HK-2 (cell line): ENCODE measurements at regions not wholly inside any gene's neighbourhood (a gene's known extent, or its start where the extent isn't known, plus 50 kb on each side); places are given as distances from the start of the nearest gene placed in this dataset.

Experiments used
- DNase-seq: peaks from one replicate; pipeline ENCODE4 v3.0.0-alpha.2; 2018; ENCODE audit not compliant: unreplicated experiment

- no peak for DNase-seq
These were observed 116.0 kb upstream of the DIO3 start for GRCh38 chr14:101445278-101445677.

- no peak for DNase-seq
These were observed 114.8 kb upstream of the DIO3 start for GRCh38 chr14:101446387-101446969.

GRCh38 chr14:101449114-101449513 lies 112.2 kb upstream of the DIO3 start:
- DNase-seq = no peak

- no peak for DNase-seq
These were observed 110.1 kb upstream of the DIO3 start for GRCh38 chr14:101451166-101451565.

DNA sequence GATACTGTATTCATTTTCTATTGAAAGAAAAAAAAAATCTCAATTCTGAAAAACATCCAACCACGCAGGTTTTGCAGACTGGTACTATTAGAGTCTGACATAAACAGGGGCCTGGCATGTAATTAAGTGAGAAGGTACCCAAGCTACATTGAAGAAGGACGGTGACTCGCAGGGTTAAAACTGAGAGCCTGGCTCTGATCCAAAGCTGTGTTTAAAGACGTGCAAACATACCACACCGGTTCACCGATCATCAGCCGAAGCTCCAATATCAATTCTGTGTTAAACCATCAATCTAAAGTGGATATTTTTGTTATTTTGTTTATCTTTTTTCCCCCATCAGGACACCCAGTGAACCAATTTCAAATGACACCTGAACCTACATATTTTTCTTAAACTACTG lies 108.1 kb upstream of the DIO3 start:
- DNase-seq = no peak

DNA sequence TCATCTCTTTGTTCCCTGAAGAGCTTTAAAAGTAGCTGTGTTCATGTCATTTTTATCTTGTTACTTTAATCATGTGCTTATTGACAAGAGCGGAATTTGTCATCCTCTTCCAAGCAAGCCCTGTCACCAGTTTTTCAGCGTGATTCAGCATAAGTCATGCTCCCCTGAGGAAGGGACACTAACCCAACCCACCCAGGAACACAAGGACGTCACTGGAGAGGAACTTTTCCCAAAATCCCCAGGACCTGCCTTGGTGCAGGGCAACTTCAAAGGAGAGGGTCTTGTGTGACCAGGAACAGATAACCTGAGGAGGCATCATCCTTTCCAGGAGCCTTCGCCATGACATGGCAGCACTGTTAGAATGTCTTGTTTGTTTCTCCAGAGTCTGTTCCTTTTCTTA lies 107.1 kb upstream of the DIO3 start:
- no peak for DNase-seq

DNA sequence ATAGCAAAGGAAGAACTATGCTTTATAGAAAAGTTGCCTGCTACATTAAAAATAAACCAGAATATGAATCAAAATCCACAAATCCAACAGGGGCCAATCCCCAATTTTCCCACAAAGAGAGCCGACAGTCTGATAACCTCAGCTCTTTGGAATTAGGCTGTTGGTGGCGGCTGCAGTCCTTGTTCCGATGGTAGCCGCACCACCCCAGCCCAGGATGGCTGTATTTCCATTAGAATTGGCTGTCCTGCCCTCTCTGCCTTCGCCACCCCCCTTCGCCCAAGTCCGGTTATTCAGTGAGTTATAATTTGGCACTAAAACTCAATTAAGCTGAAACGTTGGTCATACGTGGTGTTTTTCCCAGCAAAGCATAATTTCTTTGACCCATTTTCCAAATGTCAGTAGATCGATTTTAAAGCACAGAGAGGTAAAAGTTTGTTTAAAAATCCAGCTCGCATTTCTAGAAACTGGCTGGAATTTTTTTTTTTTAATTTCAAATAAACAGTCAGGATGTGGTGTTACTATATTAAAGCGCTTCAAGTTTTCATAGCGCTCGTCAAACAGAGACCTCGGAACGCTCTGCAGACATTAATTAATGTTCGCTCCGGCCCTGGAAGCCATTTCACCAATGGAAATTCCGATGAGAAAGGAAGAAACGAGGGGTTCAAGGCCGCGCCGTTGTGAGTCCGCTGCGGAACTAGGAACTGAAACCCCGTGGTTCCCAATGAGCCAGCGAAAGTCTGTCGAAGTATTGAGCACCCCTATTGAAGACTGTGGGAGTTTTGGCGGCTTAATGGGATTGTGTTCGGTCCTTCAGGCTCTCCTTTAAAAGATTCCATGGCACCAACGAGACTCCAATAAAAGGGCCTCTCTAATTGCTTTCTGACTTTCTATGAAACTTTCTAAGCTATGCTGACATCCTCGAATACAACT lies 104.8 kb upstream of the DIO3 start:
- DNase-seq = no peak

DNA sequence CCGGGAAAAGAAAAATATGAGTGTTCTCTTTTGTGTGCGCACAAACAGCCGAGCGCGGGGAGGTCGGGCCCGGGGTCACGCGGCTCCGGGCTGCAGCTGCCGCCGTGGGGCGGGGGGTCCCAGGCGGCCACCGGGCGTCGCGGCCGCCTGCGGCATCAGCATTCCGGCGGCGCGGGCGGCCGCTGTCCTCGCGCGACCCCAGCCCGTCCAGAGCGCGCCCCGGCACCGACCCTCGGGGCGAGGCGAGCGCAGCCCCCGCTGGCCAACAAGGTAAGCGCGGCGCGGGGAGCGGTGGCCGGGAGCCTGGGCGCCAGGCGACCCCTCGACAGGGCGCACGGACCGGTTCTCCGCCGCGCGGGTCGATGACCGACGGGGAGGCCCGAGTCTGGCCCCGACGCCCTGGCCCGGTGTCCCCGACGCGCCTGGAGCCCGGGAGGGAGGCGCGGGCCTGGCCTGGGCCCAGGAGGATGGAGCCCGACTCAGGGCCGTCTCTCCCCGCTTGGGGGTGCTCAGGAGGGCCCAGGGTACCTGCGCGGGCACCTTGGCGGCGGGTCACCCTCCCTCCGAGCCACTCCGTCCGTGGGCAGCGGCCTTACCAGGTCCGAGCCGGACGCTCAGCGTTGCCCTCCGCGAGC lies 103.9 kb upstream of the DIO3 start:
- DNase-seq = no peak

GRCh38 chr14:101457936-101458740 lies 103.2 kb upstream of the DIO3 start:
- DNase-seq = no peak

DNA sequence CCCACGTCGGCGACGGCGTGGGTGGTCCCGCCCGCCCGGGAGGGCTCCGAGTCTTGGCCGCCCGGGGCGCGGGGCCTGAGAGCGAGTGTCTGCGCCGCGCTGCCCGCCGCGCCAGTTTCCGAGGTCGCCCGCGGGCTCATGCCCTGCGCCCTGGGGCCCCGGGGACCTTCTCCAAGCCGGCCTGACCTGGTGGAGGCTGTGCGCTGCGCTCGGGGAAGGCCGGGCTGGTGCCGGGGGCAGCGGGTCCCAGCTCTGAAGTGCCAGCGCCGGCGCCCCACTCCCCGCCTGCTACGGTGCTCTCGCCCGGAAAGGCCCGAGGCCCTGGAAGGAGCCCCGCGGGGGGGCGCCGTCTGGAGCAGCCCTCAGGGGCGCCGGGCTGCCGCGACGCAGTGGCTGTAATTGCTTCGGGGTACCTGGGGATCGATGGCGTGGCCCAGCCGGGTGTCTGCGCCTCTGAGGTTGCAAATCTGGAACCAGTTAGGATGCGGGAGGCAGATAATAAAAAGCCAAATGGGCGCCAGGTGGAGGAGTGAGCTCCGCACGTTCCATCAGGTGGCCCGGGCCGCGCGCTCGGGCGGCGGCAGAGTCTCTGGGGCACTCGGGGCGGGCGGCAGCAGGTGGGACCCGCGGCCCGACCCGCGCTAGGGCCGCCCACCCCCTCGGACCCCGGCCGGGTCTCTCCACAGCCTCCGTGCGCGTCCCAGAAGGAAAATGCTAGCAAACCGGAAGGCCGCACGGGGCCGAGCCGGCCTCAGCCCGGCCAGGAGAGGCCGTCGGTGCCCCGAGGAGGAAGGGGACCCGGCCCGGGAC lies 102.3 kb upstream of the DIO3 start:
- no peak for DNase-seq

DNA sequence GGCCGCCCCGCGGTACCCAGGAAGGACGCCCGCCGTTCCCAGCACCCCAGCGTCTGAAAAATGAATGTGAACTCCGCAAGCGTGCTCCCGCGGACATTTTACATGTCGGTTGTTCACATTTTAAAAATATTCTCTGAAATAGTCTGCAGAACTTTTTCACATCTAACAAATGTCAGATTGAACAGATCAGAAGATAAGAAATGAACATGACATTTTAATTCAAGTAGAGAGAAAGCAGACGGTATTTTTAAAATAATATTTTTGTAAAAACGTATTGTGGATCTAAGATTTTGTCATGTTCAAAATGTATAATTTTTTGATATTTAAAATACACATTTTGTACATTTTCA lies 101.8 kb upstream of the DIO3 start:
- DNase-seq = no peak

DNA sequence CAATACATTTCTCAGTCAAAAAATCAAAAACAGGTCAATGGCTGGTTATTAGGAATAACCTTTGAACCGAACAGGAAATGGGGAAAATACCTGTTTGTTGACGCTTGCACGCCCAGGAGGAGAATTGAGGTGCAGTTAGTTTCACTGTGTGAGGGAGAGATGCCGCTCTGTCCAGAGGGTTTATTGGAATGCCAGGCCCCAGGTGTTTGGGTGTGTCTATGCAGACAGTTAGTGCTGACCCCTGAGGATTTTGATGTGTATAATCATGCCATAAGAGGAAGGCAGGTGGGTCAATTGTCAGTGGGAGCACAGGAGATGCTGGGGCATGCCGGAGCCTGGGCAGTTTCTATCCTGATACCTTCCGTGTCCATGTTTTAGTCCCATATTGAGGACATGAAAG lies 100.8 kb upstream of the DIO3 start:
- no peak for DNase-seq

- DNase-seq = no peak
These were observed 100.1 kb upstream of the DIO3 start for GRCh38 chr14:101460986-101461750.

- no peak for DNase-seq
These were observed 99.4 kb upstream of the DIO3 start for GRCh38 chr14:101461891-101462290.

GRCh38 chr14:101462726-101463565 lies 98.3 kb upstream of the DIO3 start:
- no peak for DNase-seq

DNA sequence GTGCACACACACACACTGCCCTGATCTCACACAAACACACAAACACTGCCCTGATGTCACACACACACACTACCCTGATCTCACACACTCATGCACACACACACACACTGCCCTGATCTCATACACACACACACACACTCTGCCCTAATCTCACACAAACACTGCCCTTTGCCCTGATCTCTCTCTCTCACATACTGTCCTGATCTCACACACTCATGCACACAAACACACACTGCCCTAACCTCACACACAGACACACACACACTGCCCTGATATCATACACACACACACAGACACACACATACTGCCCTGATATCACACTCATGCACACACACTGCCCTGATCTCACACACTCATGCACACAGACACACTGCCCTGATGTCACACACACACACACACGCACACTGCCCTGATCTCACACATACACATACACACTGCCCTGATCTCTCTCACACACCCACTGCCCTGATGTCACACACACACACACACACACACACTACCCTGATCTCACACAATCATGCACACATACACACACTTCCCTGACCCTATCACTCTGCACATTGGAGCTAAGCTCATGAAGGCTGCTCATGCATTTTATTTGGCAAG lies 97.6 kb upstream of the DIO3 start:
- no peak for DNase-seq

DNA sequence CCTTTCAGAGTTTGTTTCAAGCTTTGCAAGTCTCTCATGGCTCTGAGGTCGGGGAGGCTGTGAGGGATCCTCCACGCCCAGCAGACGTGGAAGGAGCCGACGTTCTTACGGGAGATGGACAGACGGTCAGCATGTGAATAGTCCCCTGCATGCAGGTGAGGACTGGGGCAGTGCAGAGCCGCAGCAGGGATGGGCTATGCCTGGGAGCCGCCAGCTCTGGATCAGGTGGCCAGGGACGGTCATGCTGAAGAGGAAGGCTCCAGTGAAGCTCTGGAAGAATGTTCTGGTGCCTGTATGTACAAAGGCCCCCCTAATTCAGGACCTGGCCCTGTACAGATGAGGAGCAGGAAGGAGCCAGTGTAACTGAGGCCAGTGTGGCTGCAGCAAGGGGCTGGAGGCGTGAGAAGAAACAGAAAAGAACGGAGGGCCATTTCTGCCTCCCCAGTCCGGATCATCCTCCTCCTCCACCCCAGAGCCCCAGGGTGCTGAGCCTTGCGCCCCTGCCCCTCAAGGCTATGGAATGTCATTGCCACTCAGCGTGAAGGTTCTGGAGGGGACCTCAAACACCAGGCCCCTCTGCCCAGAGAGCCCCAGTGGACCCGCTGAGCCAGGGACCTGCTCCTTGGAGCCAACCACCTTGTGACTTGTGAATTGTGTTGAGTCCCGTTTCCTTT lies 96.8 kb upstream of the DIO3 start:
- DNase-seq = no peak

DNA sequence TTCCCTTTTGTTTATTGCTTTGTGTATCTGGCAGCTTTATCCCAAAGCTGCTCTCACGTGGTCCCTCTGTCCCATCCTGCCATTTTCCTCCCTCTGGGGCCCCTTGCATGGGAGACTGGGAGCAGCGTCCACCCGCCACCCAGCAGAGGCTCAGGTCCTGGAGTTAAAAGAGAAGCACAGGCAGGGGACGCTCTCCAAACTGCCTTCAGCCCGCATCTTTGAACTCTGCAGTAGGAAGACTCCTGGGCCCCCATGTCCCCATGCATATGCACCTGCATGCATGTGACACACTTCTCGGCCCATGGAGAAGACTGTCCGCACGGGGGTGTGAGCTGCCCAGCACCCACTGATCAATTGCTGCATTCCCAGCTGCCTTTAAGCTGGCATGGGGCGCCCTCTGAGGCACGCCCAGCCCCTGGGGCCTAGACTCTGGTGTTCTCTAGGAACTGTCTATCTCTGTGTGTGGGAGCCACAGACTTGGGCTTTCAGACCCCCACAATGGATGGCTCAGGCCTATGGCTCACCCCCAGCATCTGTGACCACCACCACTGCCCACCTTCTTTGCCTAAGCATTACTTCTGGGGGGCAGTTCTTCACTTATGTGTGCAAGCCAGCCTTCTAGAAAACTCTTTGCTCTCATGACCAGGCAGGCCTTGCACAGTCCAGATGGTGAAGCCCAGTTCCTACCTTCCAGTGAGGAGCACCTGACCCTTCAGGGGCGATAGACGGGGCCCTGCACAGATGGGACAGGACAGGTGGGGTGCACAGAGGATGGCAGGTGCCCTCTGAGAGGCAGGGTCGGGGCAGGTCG lies 96.1 kb upstream of the DIO3 start:
- no peak for DNase-seq
